Mesothelial cell of epicardium (in vitro differentiated cells): ENCODE measurements at regions not wholly inside any gene's neighbourhood (a gene's known extent, or its start where the extent isn't known, plus 50 kb on each side); places are given as distances from the start of the nearest gene placed in this dataset.

ENCODE experiments used
- DNase-seq, 2 experiments: peaks; one replicate each; pipeline ENCODE4 v3.0.0; 2021; ENCODE audit warnings: low spot score in 2 of 2; ENCODE audit not compliant: unreplicated experiment in 2 of 2
- H3K27ac Mint-ChIP-seq: 2 replicates; pipeline ENCODE4 v1.8.0; 2021; ENCODE audit warnings: mixed read lengths
- H3K27me3 Mint-ChIP-seq: 2 replicates; pipeline ENCODE4 v1.8.0; 2021; ENCODE audit warnings: low read depth, mixed read lengths
- H3K36me3 Mint-ChIP-seq: 2 replicates; pipeline ENCODE4 v1.8.0; 2021; ENCODE audit warnings: mixed read lengths
- H3K4me1 Mint-ChIP-seq: 2 replicates; pipeline ENCODE4 v1.8.0; 2021; ENCODE audit warnings: mixed read lengths
- H3K4me3 Mint-ChIP-seq: 2 replicates; pipeline ENCODE4 v1.8.0; 2021; ENCODE audit warnings: mild to moderate bottlenecking, moderate library complexity, mixed read lengths
- H3K9me3 Mint-ChIP-seq: 2 replicates; pipeline ENCODE4 v1.8.0; 2021; ENCODE audit warnings: mixed read lengths
- CTCF ChIP-seq: fragments of 200-600 bp; sonication (generic); IDR thresholded peaks from one replicate; pipeline ENCODE4 v1.5.0; 2021; ENCODE audit warnings: antibody characterized with exemption; ENCODE audit not compliant: unreplicated experiment

DNA sequence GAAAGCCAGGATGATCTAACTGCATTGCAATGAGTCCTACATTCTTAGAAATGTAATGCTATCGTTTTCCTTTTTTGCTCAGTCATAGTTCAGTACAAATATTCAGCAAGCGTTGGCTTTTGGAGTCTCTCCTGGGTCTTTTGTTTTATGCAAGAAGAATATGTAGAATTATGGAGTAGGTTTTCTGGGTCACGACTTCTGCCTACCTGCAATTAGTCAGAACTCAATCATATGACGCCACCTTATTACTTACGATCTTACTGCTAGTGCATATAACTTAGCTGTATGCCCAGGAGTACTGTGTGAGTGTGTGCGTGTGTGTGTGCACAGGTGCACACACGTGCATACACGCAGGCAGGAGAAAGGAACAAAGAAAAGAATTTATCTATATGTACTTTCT lies 640.2 kb downstream of the STK39 start:
- Mint-ChIP-seq H3K9me3 (peaks cover 2% of the 10 kb centered on the region), H3K36me3 (no peaks in the 10 kb centered on the region), H3K27ac (no peak overlapping the region), H3K27me3 (no peaks in the 10 kb centered on the region), H3K4me1 (no peaks in the 10 kb centered on the region), H3K4me3 (no peak overlapping the region)
- no peak for TF ChIP-seq CTCF
- DNase-seq, result no peak

- DNase-seq, result no peak
- Mint-ChIP-seq H3K9me3 (peaks cover 9% of the 10 kb centered on the region), H3K4me3 (no peak overlapping the region), H3K27ac (no peak overlapping the region), H3K36me3 (no peaks in the 10 kb centered on the region), H3K4me1 (no peaks in the 10 kb centered on the region), H3K27me3 (no peaks in the 10 kb centered on the region)
- TF ChIP-seq CTCF, result no peak
Measured at GRCh38 chr2:167602122-167602521, 645.3 kb downstream of the STK39 start.

DNA sequence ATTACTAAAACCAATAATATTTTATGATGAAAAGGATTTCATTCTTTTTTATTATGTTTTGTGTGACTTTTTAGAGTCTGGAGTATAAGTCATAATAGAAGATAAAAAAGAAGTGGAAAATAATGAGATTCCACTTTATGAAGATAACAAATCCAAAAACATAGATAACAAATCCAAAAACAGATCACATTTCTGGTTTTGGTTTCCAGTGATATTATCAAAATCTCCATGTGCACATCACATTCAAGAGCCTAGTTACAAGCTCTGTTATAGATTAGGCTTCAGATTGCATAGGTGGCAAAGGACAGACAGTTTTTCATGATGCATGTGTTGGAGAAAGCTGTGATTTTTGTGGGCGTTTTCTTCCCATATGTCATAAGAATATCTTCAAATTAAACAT lies 648.2 kb downstream of the STK39 start:
- Mint-ChIP-seq H3K27ac (no peak overlapping the region), H3K4me3 (no peak overlapping the region), H3K9me3 (peaks cover 9% of the 10 kb centered on the region), H3K27me3 (no peaks in the 10 kb centered on the region), H3K4me1 (no peaks in the 10 kb centered on the region), H3K36me3 (no peaks in the 10 kb centered on the region)
- no peak for DNase-seq
- no peak for TF ChIP-seq CTCF

DNA sequence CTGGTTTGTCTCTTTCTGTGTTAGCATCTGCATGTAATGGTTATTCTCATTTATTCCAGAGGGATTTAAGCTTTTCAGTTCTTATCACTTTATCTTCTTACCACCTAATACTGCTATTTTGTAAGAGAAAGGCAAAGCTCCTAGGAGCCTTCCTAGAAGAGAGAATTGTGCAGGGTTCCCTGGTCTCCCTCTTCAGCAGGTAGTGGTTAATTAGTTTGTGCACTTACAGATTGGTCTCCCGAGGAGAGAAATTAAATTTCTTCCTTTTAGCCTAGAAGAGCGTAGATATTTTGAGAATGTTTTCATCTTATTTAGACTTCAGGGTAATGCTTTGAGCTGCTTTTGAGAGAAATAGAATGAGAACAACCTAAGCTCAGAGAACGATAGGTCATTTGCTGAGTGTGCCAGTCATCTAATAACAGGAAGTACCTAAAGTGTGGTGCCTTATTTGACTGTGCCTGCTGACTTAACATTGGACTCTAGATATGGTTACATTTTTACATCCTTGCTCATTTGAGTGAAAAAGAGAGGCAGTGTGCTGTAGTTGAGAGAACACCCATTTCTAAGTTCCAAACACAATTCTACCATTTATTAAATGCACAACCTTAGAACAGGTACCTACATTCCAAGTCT lies 651.4 kb downstream of the STK39 start:
- Mint-ChIP-seq H3K9me3 (no peaks in the 10 kb centered on the region), H3K4me1 (peaks cover 2% of the 10 kb centered on the region), H3K27me3 (no peaks in the 10 kb centered on the region), H3K4me3 (no peak overlapping the region), H3K27ac (no peak overlapping the region), H3K36me3 (no peaks in the 10 kb centered on the region)
- DNase-seq, result no peak
- TF ChIP-seq CTCF, result no peak

DNA sequence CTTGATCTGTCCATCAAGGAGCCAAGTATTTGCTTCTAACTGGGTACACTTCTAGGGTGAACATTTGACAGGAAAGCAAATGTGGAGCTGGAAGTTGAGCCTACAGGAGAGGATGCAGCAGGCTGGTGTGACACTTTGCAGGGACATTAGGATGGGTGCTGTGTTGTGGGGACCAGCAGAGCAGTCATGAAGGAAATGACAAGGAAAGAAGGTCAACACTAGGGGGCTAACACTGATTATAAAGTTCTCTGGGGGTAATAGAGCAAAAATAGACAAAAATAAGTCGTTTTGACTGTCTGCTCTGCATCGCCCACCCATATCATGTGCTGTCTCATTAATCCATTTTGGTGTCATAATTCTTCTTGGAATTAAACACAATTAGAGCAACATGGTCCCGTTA lies 652.4 kb downstream of the STK39 start:
- H3K4me1 Mint-ChIP-seq, result peaks cover 2% of the 10 kb centered on the region
- H3K4me3 Mint-ChIP-seq, result no peak overlapping the region
- no peak for TF ChIP-seq CTCF
- no peaks in the 10 kb centered on the region for H3K9me3 Mint-ChIP-seq
- no peaks in the 10 kb centered on the region for H3K27me3 Mint-ChIP-seq
- no peak overlapping the region for H3K27ac Mint-ChIP-seq
- DNase-seq, result no peak
- H3K36me3 Mint-ChIP-seq, result no peaks in the 10 kb centered on the region

- no peak overlapping the region for H3K4me3 Mint-ChIP-seq
- H3K27me3 Mint-ChIP-seq, result no peaks in the 10 kb centered on the region
- H3K27ac Mint-ChIP-seq, result no peak overlapping the region
- peaks cover 2% of the 10 kb centered on the region for H3K4me1 Mint-ChIP-seq
- no peak for DNase-seq
- no peaks in the 10 kb centered on the region for H3K9me3 Mint-ChIP-seq
- no peak for TF ChIP-seq CTCF
- H3K36me3 Mint-ChIP-seq, result no peaks in the 10 kb centered on the region
Measured at GRCh38 chr2:167592441-167592840, 655.0 kb downstream of the STK39 start.
